Brain microvascular endothelial cell (primary cell): ENCODE measurements at regions not wholly inside any gene's neighbourhood (a gene's known extent, or its start where the extent isn't known, plus 50 kb on each side); places are given as distances from the start of the nearest gene placed in this dataset.

ENCODE experiments used
- DNase-seq: peaks from one replicate; pipeline ENCODE4 v3.0.0-alpha.2; 2020
- H3K27ac ChIP-seq: fragments of 250-450 bp; sonication (Bioruptor Pico); 2 replicates; pipeline ENCODE4 v1.5.1; 2020; ENCODE audit warnings: mild to moderate bottlenecking, moderate library complexity
- H3K27me3 ChIP-seq: fragments of 250-450 bp; sonication (Bioruptor Pico); replicated peaks from 2 replicates; pipeline ENCODE4 v1.5.1; 2020; ENCODE audit warnings: mild to moderate bottlenecking
- H3K36me3 ChIP-seq: fragments of 250-450 bp; sonication (Bioruptor Pico); replicated peaks from 2 replicates; pipeline ENCODE4 v1.5.1; 2020; ENCODE audit warnings: mild to moderate bottlenecking
- H3K4me3 ChIP-seq: 2 replicates; pipeline ENCODE4 v1.5.1; 2011; ENCODE audit warnings: low read depth, mild to moderate bottlenecking, control low read depth, low read length, moderate library complexity
- CTCF ChIP-seq: IDR thresholded peaks from 2 replicates; pipeline ENCODE4 v1.5.1; 2011; ENCODE audit warnings: low read depth, mild to moderate bottlenecking, moderate library complexity, low read length, control low read depth, inconsistent platforms; ENCODE audit errors: missing control alignments
- in situ Hi-C: cut with HindIII; loops from 2 replicates; pipeline ENCODE4 v1.10.0; 2017; ENCODE audit warnings: low sequenced_read_pairs, low pct_ligation_motif_present

DNA sequence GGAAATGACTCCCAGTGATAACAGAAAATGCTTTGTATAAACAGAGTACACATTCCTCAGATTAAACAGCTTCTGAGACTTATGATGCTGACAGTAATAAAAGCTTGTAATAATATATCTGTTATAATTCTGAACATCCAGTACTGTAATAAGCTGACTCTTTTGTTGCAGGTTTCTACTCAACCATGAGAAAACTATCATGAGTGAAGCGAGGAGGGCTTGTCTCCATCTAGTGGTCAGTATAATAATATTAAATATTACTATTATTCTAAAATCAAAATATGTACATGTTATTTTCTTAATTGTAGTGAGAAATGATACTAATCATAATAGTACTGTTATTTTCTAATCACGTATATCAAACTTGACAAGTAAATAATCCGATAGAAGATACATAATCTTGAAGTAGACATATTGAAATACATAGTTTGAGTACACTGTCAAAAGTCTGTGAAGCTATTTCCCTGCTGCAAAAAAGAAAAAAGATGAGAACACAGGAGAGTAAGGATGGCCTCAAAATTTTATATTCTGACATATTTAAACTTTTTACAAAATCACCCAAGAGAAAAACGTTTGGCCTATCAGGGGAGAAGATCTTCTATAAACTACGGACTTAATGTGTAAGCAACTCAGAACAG, 183.1 kb downstream of the MOXD1 start:
- peak; percentile 57 for TF ChIP-seq CTCF
- H3K4me3 ChIP-seq = no peak overlapping the region
- no peaks in the 10 kb centered on the region for H3K27me3 ChIP-seq
- in situ Hi-C loops = no loop called here
- H3K36me3 ChIP-seq = no peaks in the 10 kb centered on the region
- DNase-seq = peak; percentile 45
- peak overlapping the region; percentile 57 for H3K27ac ChIP-seq

DNA sequence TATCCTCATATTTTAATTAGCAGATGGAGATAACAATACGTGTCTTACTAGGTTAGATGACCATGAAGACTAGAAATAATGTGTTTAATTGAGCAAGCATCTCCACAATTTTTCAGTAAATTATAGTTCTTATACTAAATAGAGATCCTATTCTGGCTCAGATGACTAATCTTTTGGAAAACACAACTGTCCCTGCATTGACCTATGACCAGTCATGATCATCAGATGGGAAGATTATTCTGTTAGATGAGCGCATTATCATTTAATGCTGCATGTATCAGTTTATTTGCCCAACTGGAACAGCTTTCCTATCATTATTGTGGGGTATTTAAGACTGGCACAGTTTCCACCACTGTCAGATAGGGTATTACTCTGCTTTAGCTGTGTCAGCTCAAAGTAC, 185.5 kb downstream of the MOXD1 start:
- Histone ChIP-seq H3K36me3 (no peaks in the 10 kb centered on the region), H3K27me3 (no peaks in the 10 kb centered on the region), H3K4me3 (no peak overlapping the region), H3K27ac (no peak overlapping the region)
- DNase-seq = no peak
- no peak for TF ChIP-seq CTCF
- in situ Hi-C loops = no loop called here

DNA sequence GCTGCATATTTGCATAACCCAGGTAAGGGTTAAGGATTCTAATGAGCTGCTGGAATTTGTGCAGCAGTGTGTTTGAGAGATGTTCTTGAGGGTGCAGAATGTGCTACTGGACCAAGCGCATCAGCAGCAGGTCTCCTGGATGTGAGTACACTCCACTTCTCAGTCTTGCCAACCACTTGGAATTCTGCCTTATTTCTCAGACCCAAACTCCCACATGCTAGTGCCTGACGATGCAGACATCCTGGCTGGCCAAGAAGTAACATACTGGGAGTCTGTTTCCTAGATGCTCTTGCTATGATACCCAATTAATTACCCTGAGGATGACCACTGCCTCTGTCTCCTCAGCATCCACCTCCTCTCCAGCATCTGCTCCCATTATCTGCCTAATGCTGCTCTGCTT, 186.6 kb downstream of the MOXD1 start:
- H3K27ac ChIP-seq = no peak overlapping the region
- no peak for TF ChIP-seq CTCF
- no peaks in the 10 kb centered on the region for H3K36me3 ChIP-seq
- in situ Hi-C loops = no loop called here
- no peak overlapping the region for H3K4me3 ChIP-seq
- DNase-seq = no peak
- H3K27me3 ChIP-seq = no peaks in the 10 kb centered on the region

DNA sequence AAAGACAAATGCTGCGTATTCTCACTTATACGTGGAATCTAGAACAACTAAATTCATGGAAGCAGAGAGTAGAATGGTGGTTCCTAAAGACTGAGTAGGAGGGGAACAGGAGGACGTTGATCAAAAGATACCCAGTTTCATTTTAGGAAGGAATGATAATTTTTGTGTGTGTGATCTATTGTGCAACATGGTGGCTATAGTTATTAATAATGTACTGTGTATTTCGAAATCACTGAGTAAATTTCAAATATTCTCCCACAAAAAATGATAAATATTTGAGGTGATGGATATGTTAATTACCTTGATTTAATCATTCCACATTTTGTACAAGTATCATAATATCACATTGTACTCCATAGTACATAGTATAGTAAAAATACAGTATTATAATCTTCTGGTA, 187.5 kb downstream of the MOXD1 start:
- TF ChIP-seq CTCF = no peak
- in situ Hi-C loops = no loop called here
- no peak overlapping the region for H3K27ac ChIP-seq

DNA sequence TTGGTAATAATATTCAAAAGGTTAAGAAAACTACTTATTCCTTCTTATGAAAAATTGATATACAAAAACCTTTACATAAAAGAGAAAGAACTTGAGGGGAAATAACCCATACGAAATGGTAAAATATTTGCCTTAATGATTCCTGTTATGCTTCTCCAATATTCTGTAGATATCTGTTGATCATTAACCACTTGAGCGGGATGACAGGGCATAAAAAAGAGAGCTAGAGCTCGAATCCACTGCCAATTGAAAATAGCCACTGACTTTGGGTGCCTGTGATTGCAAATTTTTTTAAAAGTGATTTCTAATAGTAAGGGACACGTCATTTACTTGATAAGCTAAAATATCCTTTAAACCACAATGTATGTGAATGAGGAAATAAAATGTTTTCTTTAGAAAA, 188.1 kb downstream of the MOXD1 start:
- no peak overlapping the region for H3K27ac ChIP-seq
- in situ Hi-C loops = no loop called here
- no peak overlapping the region for H3K4me3 ChIP-seq
- no peak for DNase-seq
- no peaks in the 10 kb centered on the region for H3K36me3 ChIP-seq
- no peaks in the 10 kb centered on the region for H3K27me3 ChIP-seq
- TF ChIP-seq CTCF = no peak

More for the DNA sequence above, 187.5 kb downstream of the MOXD1 start:
- H3K4me3 ChIP-seq = no peak overlapping the region
- no peaks in the 10 kb centered on the region for H3K27me3 ChIP-seq
- H3K36me3 ChIP-seq = no peaks in the 10 kb centered on the region
- no peak for DNase-seq
